NB4 (cell line): ENCODE measurements at regions not wholly inside any gene's neighbourhood (a gene's known extent, or its start where the extent isn't known, plus 50 kb on each side); places are given as distances from the start of the nearest gene placed in this dataset.

Experiments
- DNase-seq: peaks from one replicate; pipeline ENCODE4 v3.0.0; 2010; ENCODE audit warnings: low read depth
- H3K4me3 ChIP-seq: one replicate; pipeline ENCODE4 v1.5.1; 2011; ENCODE audit warnings: mild to moderate bottlenecking, low read depth, low read length, moderate library complexity
- CTCF ChIP-seq: IDR thresholded peaks from one replicate; pipeline ENCODE4 v1.5.1; 2012; ENCODE audit warnings: low read depth, low read length
- MAX ChIP-seq: IDR thresholded peaks from 2 replicates; pipeline ENCODE4 v1.6.1; 2011; ENCODE audit warnings: low read depth, low read length
- MYC ChIP-seq: IDR thresholded peaks from 2 replicates; pipeline ENCODE4 v1.6.1; 2011; ENCODE audit warnings: low read depth, low read length
- POLR2A ChIP-seq: IDR thresholded peaks from 2 replicates; pipeline ENCODE4 v1.6.1; 2011; ENCODE audit warnings: mild to moderate bottlenecking; ENCODE audit not compliant: insufficient read length; ENCODE audit errors: extremely low read depth

- TF ChIP-seq CTCF, result no peak
- no peak for TF ChIP-seq POLR2A
- no peak for TF ChIP-seq MAX
- TF ChIP-seq MYC, result no peak
- no peak for DNase-seq
- no peak overlapping the region for H3K4me3 ChIP-seq
Observed at GRCh38 chr17:71115669-71115972, 946.3 kb downstream of the KCNJ2 start.

- DNase-seq, result no peak
- no peak for TF ChIP-seq MYC
- H3K4me3 ChIP-seq, result no peak overlapping the region
Observed at GRCh38 chr17:71117466-71117865, 948.1 kb downstream of the KCNJ2 start.

DNA sequence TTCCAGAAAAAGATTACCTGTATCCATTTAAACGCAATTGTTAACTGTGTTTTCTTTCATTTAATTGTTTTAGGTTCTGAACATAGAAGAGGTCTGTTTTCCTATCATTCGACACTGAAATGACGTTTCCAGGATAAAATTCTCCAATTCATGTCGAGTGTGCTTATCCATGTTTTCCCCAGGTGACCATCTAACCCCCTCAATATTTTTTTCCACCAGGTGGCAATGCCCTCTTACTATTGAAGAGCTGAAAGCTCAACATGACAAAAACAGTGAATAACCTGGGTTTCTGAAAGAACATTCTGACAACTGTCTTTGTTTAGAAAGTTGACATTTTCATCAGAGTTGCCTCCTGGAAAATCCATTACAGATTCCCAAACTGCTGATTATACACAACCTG lies 948.7 kb downstream of the KCNJ2 start:
- no peak for TF ChIP-seq CTCF
- no peak for TF ChIP-seq MAX
- no peak for TF ChIP-seq MYC
- TF ChIP-seq POLR2A, result no peak
- no peak overlapping the region for H3K4me3 ChIP-seq
- no peak for DNase-seq

- DNase-seq, result no peak
- H3K4me3 ChIP-seq, result no peak overlapping the region
- TF ChIP-seq CTCF, result no peak
- no peak for TF ChIP-seq MAX
- no peak for TF ChIP-seq POLR2A
- TF ChIP-seq MYC, result no peak
Observed at GRCh38 chr17:71127416-71127815, 958.1 kb downstream of the KCNJ2 start.

DNA sequence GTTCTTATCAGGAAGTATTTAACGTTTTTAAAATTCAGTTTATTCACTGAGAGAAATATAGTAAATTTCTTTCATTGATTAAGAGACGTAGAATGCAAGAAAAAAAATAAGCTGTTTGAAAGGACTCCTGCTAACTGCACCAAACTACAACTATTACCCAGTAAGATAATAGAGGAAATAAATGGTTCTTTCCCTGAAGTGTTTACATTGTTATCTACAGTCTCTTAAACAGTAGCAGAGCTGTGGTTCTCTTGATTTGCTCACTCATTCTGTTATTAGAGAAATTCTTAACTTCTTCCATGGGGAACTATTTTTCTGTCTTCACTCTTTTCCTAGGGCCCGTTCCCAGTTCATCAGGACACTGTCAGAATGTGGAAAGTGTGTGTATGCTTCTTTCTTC lies 973.0 kb downstream of the KCNJ2 start:
- DNase-seq, result no peak
- H3K4me3 ChIP-seq, result no peak overlapping the region
- no peak for TF ChIP-seq POLR2A
- TF ChIP-seq CTCF, result no peak
- no peak for TF ChIP-seq MAX
- no peak for TF ChIP-seq MYC

DNA sequence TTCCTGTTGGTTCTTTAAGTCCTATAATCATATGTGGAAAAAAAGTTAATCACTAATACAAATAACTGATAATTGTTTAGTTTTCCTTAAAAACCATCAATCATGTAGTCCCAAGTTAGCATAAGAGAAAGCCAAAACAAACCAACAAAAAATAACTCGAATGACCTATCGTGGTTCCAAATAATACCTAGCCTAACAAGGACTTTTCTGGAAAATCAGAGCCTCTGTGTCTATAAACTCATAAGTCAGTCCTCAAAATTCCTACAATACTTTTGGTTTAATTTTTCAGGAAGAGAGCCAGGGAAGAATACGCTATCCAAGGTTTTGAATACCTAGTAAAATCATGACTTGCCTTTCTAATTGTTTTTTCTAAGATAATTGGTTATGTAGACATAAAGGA lies 975.3 kb upstream of the SOX9 start:
- TF ChIP-seq CTCF (no peak), POLR2A (no peak), MAX (no peak), MYC (no peak)
- no peak overlapping the region for H3K4me3 ChIP-seq
- DNase-seq, result no peak
